ENCODE measurements at regions not wholly inside any gene's neighbourhood (a gene's known extent, or its start where the extent isn't known, plus 50 kb on each side); places are given as distances from the start of the nearest gene placed in this dataset.

- DNase-seq: peak; percentile 45
Observed at GRCh38 chr19:27776020-27776419, 1436.9 kb downstream of the UQCRFS1 start.

- peak; percentile 25 for DNase-seq
Observed at GRCh38 chr19:27775395-27775794, 1437.6 kb downstream of the UQCRFS1 start.

GRCh38 chr19:27774827-27775226 lies 1438.1 kb downstream of the UQCRFS1 start:
- peak; percentile 61 for DNase-seq

- DNase-seq: peak; percentile 10
Observed at GRCh38 chr19:27774337-27774736, 1438.6 kb downstream of the UQCRFS1 start.

- no peak for DNase-seq
Observed at GRCh38 chr19:27773318-27774094, 1439.4 kb downstream of the UQCRFS1 start.

GRCh38 chr19:27772059-27772458 lies 1440.9 kb downstream of the UQCRFS1 start:
- no peak for DNase-seq

GRCh38 chr19:27770095-27770494 lies 1442.9 kb downstream of the UQCRFS1 start:
- no peak for DNase-seq

GRCh38 chr19:27767234-27767633 lies 1445.7 kb downstream of the UQCRFS1 start:
- no peak for DNase-seq

GRCh38 chr19:27765912-27766725 lies 1446.8 kb downstream of the UQCRFS1 start:
- no peak for DNase-seq

GRCh38 chr19:27765397-27765796 lies 1447.6 kb downstream of the UQCRFS1 start:
- DNase-seq: no peak

- DNase-seq: no peak
Observed at GRCh38 chr19:27764186-27764804, 1448.7 kb downstream of the UQCRFS1 start.

GRCh38 chr19:27762933-27763332 lies 1450.0 kb downstream of the UQCRFS1 start:
- no peak for DNase-seq

GRCh38 chr19:27759896-27760295 lies 1453.1 kb downstream of the UQCRFS1 start:
- DNase-seq: no peak

GRCh38 chr19:27758626-27759505 lies 1454.1 kb downstream of the UQCRFS1 start:
- DNase-seq: no peak

- no peak for DNase-seq
Observed at GRCh38 chr19:27754700-27755099, 1458.3 kb downstream of the UQCRFS1 start.

- DNase-seq: no peak
Observed at GRCh38 chr19:27753622-27754021, 1459.3 kb downstream of the UQCRFS1 start.

- no peak for DNase-seq
Observed at GRCh38 chr19:27752530-27753184, 1460.3 kb downstream of the UQCRFS1 start.

GRCh38 chr19:27751044-27751391 lies 1461.9 kb downstream of the UQCRFS1 start:
- DNase-seq: no peak

GRCh38 chr19:27750391-27751043 lies 1462.4 kb downstream of the UQCRFS1 start:
- no peak for DNase-seq

GRCh38 chr19:27748551-27749152 lies 1464.3 kb downstream of the UQCRFS1 start:
- no peak for DNase-seq

All from hematopoietic multipotent progenitor cell treated with erythropoietin and hydrocortisone succinate and interleukin-3 and kit ligand, for 6 days (in vitro differentiated cells).